Thoracic aorta (tissue), 2 donors: ENCODE measurements at regions not wholly inside any gene's neighbourhood (a gene's known extent, or its start where the extent isn't known, plus 50 kb on each side); places are given as distances from the start of the nearest gene placed in this dataset.

Experiments
- ATAC-seq: fragments of 150-250 bp; one replicate; pipeline ENCODE4 v1.8.0; 2017; ENCODE audit warnings: low read depth; ENCODE audit not compliant: insufficient number of reproducible peaks, low FRiP score
- DNase-seq: peaks from one replicate; pipeline ENCODE4 v3.0.0-alpha.2; 2020; ENCODE audit warnings: low spot score
- H3K27ac ChIP-seq, 2 donors: fragments of 200-600 bp; sonication (generic); 1 replicate in 1 of 2; 2 replicates in 1 of 2; pipeline ENCODE4 v1.5.1; 2016; ENCODE audit warnings: mild to moderate bottlenecking in 2 of 2, moderate library complexity in 2 of 2
- H3K27me3 ChIP-seq: fragments of 200-600 bp; sonication (generic); replicated peaks from 2 replicates; pipeline ENCODE4 v1.6.0; 2016; ENCODE audit warnings: mild to moderate bottlenecking; ENCODE audit not compliant: insufficient read depth
- H3K36me3 ChIP-seq: fragments of 200-600 bp; sonication (generic); one replicate; pipeline ENCODE4 v1.5.1; 2016
- H3K4me1 ChIP-seq, 2 donors: fragments of 200-600 bp; sonication (generic); 1 replicate in 1 of 2; 2 replicates in 1 of 2; pipeline versions ENCODE4 v1.5.1 to v1.6.0; 2016; ENCODE audit warnings: low read depth in 2 of 2, mild to moderate bottlenecking in 1 of 2; ENCODE audit not compliant: control insufficient read depth in 1 of 2
- H3K4me3 ChIP-seq: fragments of 200-600 bp; sonication (generic); 2 replicates; pipeline ENCODE4 v1.5.1; 2016; ENCODE audit warnings: mild to moderate bottlenecking
- H3K9me3 ChIP-seq: fragments of 200-600 bp; sonication (generic); 2 replicates; pipeline ENCODE4 v1.5.1; 2016
- CTCF ChIP-seq: fragments of 200-600 bp; sonication (generic); IDR thresholded peaks from one replicate; pipeline ENCODE4 v1.5.1; 2019; ENCODE audit warnings: antibody characterized with exemption

GRCh38 chr1:65059930-65060538 is 88.0 kb upstream of the AK4 start:
- ATAC-seq (no peak), DNase-seq (no peak)
- TF ChIP-seq CTCF: peak; percentile 70
- Histone ChIP-seq H3K4me3 (peak overlapping the region; percentile 34), H3K27me3 (no peaks in the 10 kb centered on the region), H3K27ac (peak overlapping the region in 1 of 2 donors; percentile 52), H3K9me3 (no peaks in the 10 kb centered on the region), H3K4me1 (peaks cover 51 to 74% of the 10 kb centered on the region in 2 donors), H3K36me3 (peaks cover 33% of the 10 kb centered on the region)

DNA sequence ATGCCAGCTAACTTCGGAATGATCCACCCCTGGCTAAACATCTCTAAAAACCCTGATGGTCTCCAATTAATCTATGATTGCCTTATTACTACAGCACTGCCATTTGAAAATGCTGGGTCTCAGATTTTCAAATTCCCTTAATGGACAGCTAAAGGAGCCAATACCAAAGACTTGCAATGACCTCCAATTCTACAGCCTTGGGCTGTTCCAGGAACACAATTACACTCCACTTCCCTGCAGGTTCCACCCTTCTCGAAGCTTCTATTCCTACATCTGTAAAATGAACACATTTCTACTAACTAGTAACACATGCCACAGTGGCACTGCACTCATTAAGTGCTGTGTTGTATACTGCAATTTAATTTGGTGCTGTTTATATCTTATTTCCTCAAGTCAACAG is 85.7 kb upstream of the AK4 start:
- Histone ChIP-seq H3K4me1 (peaks cover 45 to 74% of the 10 kb centered on the region in 2 donors), H3K9me3 (no peaks in the 10 kb centered on the region), H3K27ac (peak overlapping the region; percentile 38 to 42), H3K36me3 (peaks cover 16% of the 10 kb centered on the region), H3K27me3 (no peaks in the 10 kb centered on the region), H3K4me3 (peak overlapping the region; percentile 21)
- no peak for ATAC-seq
- no peak for DNase-seq
- TF ChIP-seq CTCF: no peak

- ATAC-seq: no peak
- Histone ChIP-seq H3K4me3 (peak overlapping the region; percentile 25), H3K9me3 (no peaks in the 10 kb centered on the region), H3K27ac (peak overlapping the region; percentile 38 to 42), H3K36me3 (peaks cover 9% of the 10 kb centered on the region), H3K4me1 (peaks cover 45 to 70% of the 10 kb centered on the region in 2 donors), H3K27me3 (no peaks in the 10 kb centered on the region)
- TF ChIP-seq CTCF: no peak
- no peak for DNase-seq
Measured at GRCh38 chr1:65063025-65063424, 85.0 kb upstream of the AK4 start.

DNA sequence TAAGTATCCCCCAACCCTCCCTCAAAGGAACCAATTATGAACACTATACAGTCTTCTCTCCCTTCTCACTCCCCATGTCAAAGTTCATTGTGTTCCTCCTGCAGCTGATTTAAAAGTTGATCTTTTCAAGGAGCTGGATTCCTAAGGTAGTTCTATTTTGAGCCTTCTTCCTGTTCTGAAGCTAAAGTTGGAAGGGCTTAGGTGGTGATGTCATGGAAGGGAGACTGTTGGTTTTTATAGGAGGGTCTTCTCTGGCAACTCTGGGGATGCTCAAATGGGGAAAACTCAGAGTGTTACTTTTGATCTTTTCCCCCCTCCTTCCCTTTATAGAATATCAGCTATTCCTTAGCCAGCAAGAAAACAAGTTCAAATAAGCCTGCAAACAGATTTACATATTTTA is 83.0 kb upstream of the AK4 start:
- no peak for ATAC-seq
- DNase-seq: no peak
- peaks cover 38 to 59% of the 10 kb centered on the region in 2 donors for H3K4me1 ChIP-seq
- H3K27ac ChIP-seq: peak overlapping the region; percentile 93 to 95
- peaks cover 3% of the 10 kb centered on the region for H3K36me3 ChIP-seq
- H3K9me3 ChIP-seq: no peaks in the 10 kb centered on the region
- H3K27me3 ChIP-seq: no peaks in the 10 kb centered on the region
- peak overlapping the region; percentile 83 for H3K4me3 ChIP-seq
- no peak for TF ChIP-seq CTCF

- no peaks in the 10 kb centered on the region for H3K27me3 ChIP-seq
- peak overlapping the region; percentile 83 for H3K4me3 ChIP-seq
- H3K9me3 ChIP-seq: no peaks in the 10 kb centered on the region
- ATAC-seq (no peak), DNase-seq (no peak)
- H3K4me1 ChIP-seq: peaks cover 31 to 51% of the 10 kb centered on the region in 2 donors
- no peak for TF ChIP-seq CTCF
- H3K36me3 ChIP-seq: peaks cover 3% of the 10 kb centered on the region
- H3K27ac ChIP-seq: peak overlapping the region; percentile 93 to 95
Measured at GRCh38 chr1:65065524-65066418, 82.2 kb upstream of the AK4 start.
